H1 (cell line): ENCODE measurements at regions not wholly inside any gene's neighbourhood (a gene's known extent, or its start where the extent isn't known, plus 50 kb on each side); places are given as distances from the start of the nearest gene placed in this dataset.

Source experiments
- CTCF ChIA-PET: fragments of 300-600 bp; sonication (Branson Sonifier 250); formaldehyde crosslinking; loops from one replicate; lab custom pipeline; 2021; ENCODE audit not compliant: partially characterized antibody; lab: Charles Lee
- POLR2A ChIA-PET: fragments of 300-600 bp; sonication (Branson Sonifier 250); formaldehyde crosslinking; loops from one replicate; lab custom pipeline; 2021; ENCODE audit warnings: inconsistent platforms; ENCODE audit not compliant: partially characterized antibody; lab: Charles Lee
- DNase-seq, 2 experiments: peaks; one replicate each; pipeline versions ENCODE4 v3.0.0 to v3.0.0-alpha.2; 2010 to 2022; ENCODE audit warnings: low spot score in 2 of 2, low read depth in 1 of 2, mixed read lengths in 1 of 2
- FAIRE-seq: peaks from 2 replicates; lab custom pipeline; 2011; peaks lifted over from hg19 to GRCh38; lab: Jason Lieb, UNC
- H2AFZ ChIP-seq: 2 replicates; pipeline ENCODE4 v1.8.1; 2012; ENCODE audit warnings: low read length, inconsistent platforms
- H2AK5ac ChIP-seq: 2 replicates; pipeline ENCODE4 v1.6.1; 2013; ENCODE audit warnings: low read depth, low read length
- H2BK120ac ChIP-seq: replicated peaks from 2 replicates; pipeline ENCODE3; 2013; ENCODE audit warnings: low read depth, low read length, inconsistent platforms
- H2BK12ac ChIP-seq: 2 replicates; pipeline ENCODE4 v1.6.1; 2013; ENCODE audit warnings: low read depth, low read length
- H2BK15ac ChIP-seq: 2 replicates; pipeline ENCODE4 v1.6.1; 2013; ENCODE audit warnings: low read length
- H2BK20ac ChIP-seq: 2 replicates; pipeline ENCODE4 v1.6.1; 2013; ENCODE audit warnings: low read length
- H2BK5ac ChIP-seq: 2 replicates; pipeline ENCODE4 v1.6.1; 2013; ENCODE audit warnings: low read depth, low read length
- H3K14ac ChIP-seq: 2 replicates; pipeline ENCODE4 v1.6.1; 2013; ENCODE audit warnings: inconsistent platforms; ENCODE audit not compliant: insufficient read length
- H3K18ac ChIP-seq: 2 replicates; pipeline ENCODE4 v1.6.1; 2013; ENCODE audit warnings: low read length; ENCODE audit errors: extremely low read depth
- H3K23ac ChIP-seq: 2 replicates; pipeline ENCODE4 v1.6.1; 2013; ENCODE audit warnings: inconsistent platforms; ENCODE audit not compliant: insufficient read length
- H3K23me2 ChIP-seq: 2 replicates; pipeline ENCODE4 v1.6.1; 2013; ENCODE audit warnings: low read depth, low read length
- H3K27ac ChIP-seq: 2 replicates; pipeline ENCODE4 v1.6.1; 2011; ENCODE audit warnings: low read depth, low read length, inconsistent platforms
- H3K27me3 ChIP-seq, 4 experiments: replicated peaks in 1 of 4; 1 replicate in 1 of 4; 2 replicates in 3 of 4; pipeline versions ENCODE4 v1.6.1 to v1.8.1; 2011 to 2013; ENCODE audit warnings: low read length in 3 of 4, mild to moderate bottlenecking in 3 of 4, inconsistent platforms in 2 of 4, mixed read lengths in 2 of 4, moderate library complexity in 1 of 4; ENCODE audit not compliant: control insufficient read depth in 3 of 4, insufficient read depth in 3 of 4; ENCODE audit errors: extremely low read depth in 1 of 4
- H3K36me3 ChIP-seq, 4 experiments: 2 replicates each; pipeline versions ENCODE4 v1.6.1 to v1.8.1; 2011 to 2013; ENCODE audit warnings: mild to moderate bottlenecking in 4 of 4, low read length in 3 of 4, moderate library complexity in 2 of 4, control low read depth in 1 of 4, inconsistent platforms in 1 of 4; ENCODE audit not compliant: insufficient read depth in 4 of 4, control insufficient read depth in 2 of 4
- H3K4ac ChIP-seq: replicated peaks from 2 replicates; pipeline ENCODE3; 2013; ENCODE audit warnings: low read length, low read depth, mixed read lengths, inconsistent platforms; ENCODE audit not compliant: insufficient read length
- H3K4me1 ChIP-seq, 4 experiments: replicated peaks in 1 of 4; 1 replicate in 1 of 4; 2 replicates in 3 of 4; pipeline versions ENCODE4 v1.6.1 to v1.8.1; 2011 to 2013; ENCODE audit warnings: low read length in 3 of 4, inconsistent platforms in 2 of 4, mixed read lengths in 1 of 4; ENCODE audit not compliant: insufficient read depth in 4 of 4, control insufficient read depth in 3 of 4
- H3K4me2 ChIP-seq, 2 experiments: 2 replicates each; pipeline versions ENCODE4 v1.6.1 to v1.8.1; 2011 to 2013; ENCODE audit warnings: low read depth in 2 of 2, low read length in 2 of 2, control low read depth in 1 of 2, inconsistent platforms in 1 of 2, mild to moderate bottlenecking in 1 of 2; ENCODE audit not compliant: insufficient read depth in 1 of 2
- H3K4me3 ChIP-seq, 4 experiments: fragments of 200-600, 300-600 bp in 1 of 4; sonication (generic), shearing (Covaris generic), sonication (Bioruptor Twin) in 1 of 4; 2 replicates each; pipeline versions ENCODE4 v1.5.1 to v1.8.1; 2011 to 2016; ENCODE audit warnings: low read length in 4 of 4, low read depth in 3 of 4, control low read depth in 2 of 4, inconsistent platforms in 2 of 4, mild to moderate bottlenecking in 2 of 4, mixed read lengths in 1 of 4, moderate library complexity in 1 of 4; ENCODE audit not compliant: insufficient read depth in 2 of 4; ENCODE audit errors: extremely low read depth in 1 of 4
- H3K56ac ChIP-seq: replicated peaks from 2 replicates; pipeline ENCODE3; 2013; ENCODE audit warnings: low read depth, mild to moderate bottlenecking, mixed read lengths, low read length, inconsistent platforms; ENCODE audit not compliant: insufficient read length
- H3K79me1 ChIP-seq: 2 replicates; pipeline ENCODE4 v1.6.1; 2013; ENCODE audit warnings: low read depth, low read length, control low read depth
- H3K79me2 ChIP-seq, 2 experiments: 2 replicates each; pipeline versions ENCODE4 v1.6.1 to v1.8.1; 2012 to 2013; ENCODE audit warnings: low read length in 2 of 2, mild to moderate bottlenecking in 2 of 2, inconsistent platforms in 1 of 2; ENCODE audit not compliant: insufficient read depth in 2 of 2, control insufficient read depth in 1 of 2
- H3K9ac ChIP-seq, 4 experiments: replicated peaks in 1 of 4; 1 replicate in 1 of 4; 2 replicates in 3 of 4; pipeline versions ENCODE4 v1.6.1 to v1.8.1; 2011 to 2013; ENCODE audit warnings: low read depth in 3 of 4, low read length in 3 of 4, control low read depth in 2 of 4, mild to moderate bottlenecking in 2 of 4, moderate library complexity in 2 of 4, inconsistent platforms in 1 of 4; ENCODE audit errors: extremely low read depth in 1 of 4
- H3K9me3 ChIP-seq, 2 experiments: 2 replicates each; pipeline versions ENCODE4 v1.6.1 to v1.8.1; 2012 to 2013; ENCODE audit warnings: mild to moderate bottlenecking in 2 of 2, moderate library complexity in 2 of 2, control low read depth in 1 of 2, inconsistent platforms in 1 of 2, low read depth in 1 of 2, low read length in 1 of 2, mixed read lengths in 1 of 2; ENCODE audit not compliant: insufficient read depth in 2 of 2
- H4K20me1 ChIP-seq, 2 experiments: replicated peaks in 1 of 2; 2 replicates each; pipeline versions ENCODE3 to v1.8.1; 2011 to 2013; ENCODE audit warnings: inconsistent platforms in 2 of 2, low read length in 2 of 2, mild to moderate bottlenecking in 1 of 2; ENCODE audit not compliant: insufficient read depth in 2 of 2, control insufficient read depth in 1 of 2
- H4K5ac ChIP-seq: 2 replicates; pipeline ENCODE4 v1.6.1; 2013; ENCODE audit warnings: low read length, low read depth, mixed read lengths, inconsistent platforms; ENCODE audit not compliant: insufficient read length
- H4K8ac ChIP-seq: 2 replicates; pipeline ENCODE4 v1.8.0; 2013; ENCODE audit warnings: mild to moderate bottlenecking, moderate library complexity, low read length, inconsistent platforms; ENCODE audit not compliant: insufficient read depth; ENCODE audit errors: extremely low read depth
- H4K91ac ChIP-seq: replicated peaks from 2 replicates; pipeline ENCODE3; 2013; ENCODE audit warnings: low read length, mixed read lengths, inconsistent platforms; ENCODE audit not compliant: insufficient read length
- NANOG ChIP-seq: IDR thresholded peaks from 2 replicates; pipeline ENCODE4 v1.6.1; 2011; ENCODE audit warnings: low read length, low read depth, mild to moderate bottlenecking, inconsistent platforms; ENCODE audit not compliant: insufficient read depth, poor library complexity, severe bottlenecking
- WGBS, 2 experiments: shearing (Covaris generic) in 1 of 2; methylation state at CpG; one replicate each; pipeline versions ENCODE4 v1.1.6 to v1.1.7; 2013 to 2015; ENCODE audit warnings: low lambda C conversion rate in 2 of 2, mixed read lengths in 2 of 2, inconsistent platforms in 1 of 2, low coverage in 1 of 2, missing lambda C conversion rate in 1 of 2; ENCODE audit not compliant: insufficient replicate concordance in 2 of 2, insufficient coverage in 1 of 2, insufficient read length in 1 of 2; ENCODE audit errors: extremely low coverage in 1 of 2, missing lambda C conversion rate in 1 of 2; 5-methylcytosine and 5-hydroxymethylcytosine counted together

GRCh38 chr2:166565501-166565900 lies 71.5 kb upstream of the SCN7A start:
- H3K4me1 ChIP-seq, result no peaks in the 10 kb centered on the region
- no peak overlapping the region for H2BK120ac ChIP-seq
- DNase-seq, result no peak
- no peaks in the 10 kb centered on the region for H3K9me3 ChIP-seq
- WGBS, 2 experiments, result 94% methylated on average over 3 of the region's 3 CpGs; no CpG with 5 or more reads in 1 of the 2 experiments
- H2AK5ac ChIP-seq, result no peak overlapping the region
- no peaks in the 10 kb centered on the region for H3K23me2 ChIP-seq
- H3K4me2 ChIP-seq, result no peak overlapping the region
- no peak overlapping the region for H4K91ac ChIP-seq
- CTCF ChIA-PET, result no interaction called here
- peaks cover 0 to 1% (median 0%) of the 10 kb centered on the region in 4 experiments; a peak in 1 of 7 replicates for H3K27me3 ChIP-seq
- no peaks in the 10 kb centered on the region for H3K79me1 ChIP-seq
- H4K5ac ChIP-seq, result no peak overlapping the region
- no peaks in the 10 kb centered on the region for H4K20me1 ChIP-seq
- H2BK15ac ChIP-seq, result no peak overlapping the region
- POLR2A ChIA-PET, result no interaction called here
- H3K56ac ChIP-seq, result no peak overlapping the region
- H2BK12ac ChIP-seq, result no peak overlapping the region
- H3K79me2 ChIP-seq, result no peaks in the 10 kb centered on the region
- FAIRE-seq, result no peak
- H3K4ac ChIP-seq, result no peak overlapping the region
- H2AFZ ChIP-seq, result no peak overlapping the region
- H3K9ac ChIP-seq, result no peak overlapping the region
- H3K14ac ChIP-seq, result no peak overlapping the region
- H3K4me3 ChIP-seq, result no peak overlapping the region
- TF ChIP-seq NANOG, result no peak
- TF ChIP-seq, all 59 proteins: peak for 0
- Histone ChIP-seq H2BK5ac (no peak overlapping the region), H3K23ac (no peak overlapping the region), H4K8ac (no peak overlapping the region), H2BK20ac (no peak overlapping the region), H3K36me3 (no peaks in the 10 kb centered on the region), H3K27ac (no peak overlapping the region), H3K18ac (no peak overlapping the region)
